Neural cell (in vitro differentiated cells): ENCODE measurements at regions not wholly inside any gene's neighbourhood (a gene's known extent, or its start where the extent isn't known, plus 50 kb on each side); places are given as distances from the start of the nearest gene placed in this dataset.

Experiments used
- CTCF ChIP-seq: fragments of 450-650 bp; IDR thresholded peaks from 2 replicates; pipeline ENCODE4 v1.5.1; 2014; ENCODE audit warnings: antibody characterized with exemption, mild to moderate bottlenecking, moderate library complexity; ENCODE audit not compliant: poor library complexity, severe bottlenecking
- EZH2 ChIP-seq: fragments of 200-600, 300-800 bp; shearing (Covaris generic), sonication (generic); IDR thresholded peaks from 2 replicates; pipeline ENCODE4 v1.6.1; 2014; ENCODE audit warnings: antibody characterized with exemption, low read length, borderline replicate concordance, mild to moderate bottlenecking; ENCODE audit not compliant: insufficient read depth, poor library complexity, severe bottlenecking

GRCh38 chr13:66138172-66138811, 1091.8 kb downstream of the PCDH9 start:
- TF ChIP-seq CTCF (no peak), EZH2 (no peak)
